Fibroblast of the aortic adventitia (primary cell): ENCODE measurements at regions not wholly inside any gene's neighbourhood (a gene's known extent, or its start where the extent isn't known, plus 50 kb on each side); places are given as distances from the start of the nearest gene placed in this dataset.
A peak's percentile ranks its signal among the peaks of the same experiment; 100 is the strongest.

Source experiments
- DNase-seq: peaks from one replicate; pipeline ENCODE4 v3.0.0-alpha.2; 2010; ENCODE audit warnings: low read depth
- H3K4me3 ChIP-seq: 2 replicates; pipeline ENCODE4 v1.5.1; 2011; ENCODE audit warnings: low read depth, mild to moderate bottlenecking, control low read depth, low read length, moderate library complexity
- TF ChIP-seq, protein P1 (sequence below): IDR thresholded peaks from 2 replicates; pipeline ENCODE4 v1.5.1; 2011; ENCODE audit warnings: mild to moderate bottlenecking, low read length, control low read depth, inconsistent platforms; ENCODE audit not compliant: insufficient read depth

DNA sequence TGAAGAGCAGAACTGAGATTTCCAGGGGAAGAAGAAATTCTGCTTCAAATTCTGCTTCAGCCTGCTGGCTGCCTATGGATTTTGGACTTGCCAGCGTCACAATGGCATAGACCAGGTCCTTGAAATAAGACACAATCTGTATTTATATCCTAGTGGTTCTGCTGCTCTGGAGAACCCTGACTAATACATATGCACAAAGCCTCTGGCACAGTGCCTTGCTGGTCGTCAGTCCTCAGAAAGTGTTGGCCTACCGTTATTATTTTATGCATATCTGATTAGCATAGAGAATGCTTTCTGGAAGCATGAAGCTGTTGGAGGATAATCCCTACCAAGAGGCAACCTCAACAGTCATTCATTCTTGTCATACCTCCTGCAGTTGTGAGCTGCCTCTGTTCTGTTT is 213.7 kb downstream of the B3GLCT start:
- H3K4me3 ChIP-seq: no peak overlapping the region

DNA sequence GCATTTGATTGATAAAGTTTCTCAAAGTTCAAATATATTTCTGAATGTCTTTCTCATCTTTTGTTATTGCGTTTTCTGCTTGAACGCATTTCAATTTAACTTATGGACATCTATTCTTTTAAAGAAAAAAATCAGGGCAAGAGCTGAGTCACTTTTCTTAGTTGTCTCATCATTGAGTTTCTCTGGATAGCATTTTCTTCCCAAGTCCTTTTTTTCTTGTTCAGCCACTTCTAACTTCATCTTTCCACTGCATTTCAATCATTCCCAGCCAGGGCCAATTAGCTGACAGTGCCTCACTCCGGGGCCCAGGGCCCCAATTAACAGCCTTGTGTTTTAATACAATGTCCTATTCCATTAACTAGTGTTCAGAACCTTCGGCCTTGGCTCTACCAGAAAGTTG is 216.3 kb downstream of the B3GLCT start:
- no peak for DNase-seq
- no peak overlapping the region for H3K4me3 ChIP-seq
- TF ChIP-seq, protein P1, sequence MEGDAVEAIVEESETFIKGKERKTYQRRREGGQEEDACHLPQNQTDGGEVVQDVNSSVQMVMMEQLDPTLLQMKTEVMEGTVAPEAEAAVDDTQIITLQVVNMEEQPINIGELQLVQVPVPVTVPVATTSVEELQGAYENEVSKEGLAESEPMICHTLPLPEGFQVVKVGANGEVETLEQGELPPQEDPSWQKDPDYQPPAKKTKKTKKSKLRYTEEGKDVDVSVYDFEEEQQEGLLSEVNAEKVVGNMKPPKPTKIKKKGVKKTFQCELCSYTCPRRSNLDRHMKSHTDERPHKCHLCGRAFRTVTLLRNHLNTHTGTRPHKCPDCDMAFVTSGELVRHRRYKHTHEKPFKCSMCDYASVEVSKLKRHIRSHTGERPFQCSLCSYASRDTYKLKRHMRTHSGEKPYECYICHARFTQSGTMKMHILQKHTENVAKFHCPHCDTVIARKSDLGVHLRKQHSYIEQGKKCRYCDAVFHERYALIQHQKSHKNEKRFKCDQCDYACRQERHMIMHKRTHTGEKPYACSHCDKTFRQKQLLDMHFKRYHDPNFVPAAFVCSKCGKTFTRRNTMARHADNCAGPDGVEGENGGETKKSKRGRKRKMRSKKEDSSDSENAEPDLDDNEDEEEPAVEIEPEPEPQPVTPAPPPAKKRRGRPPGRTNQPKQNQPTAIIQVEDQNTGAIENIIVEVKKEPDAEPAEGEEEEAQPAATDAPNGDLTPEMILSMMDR: no peak

More for the DNA sequence above, 213.7 kb downstream of the B3GLCT start:
- TF ChIP-seq, protein P1: no peak
- DNase-seq: no peak

DNA sequence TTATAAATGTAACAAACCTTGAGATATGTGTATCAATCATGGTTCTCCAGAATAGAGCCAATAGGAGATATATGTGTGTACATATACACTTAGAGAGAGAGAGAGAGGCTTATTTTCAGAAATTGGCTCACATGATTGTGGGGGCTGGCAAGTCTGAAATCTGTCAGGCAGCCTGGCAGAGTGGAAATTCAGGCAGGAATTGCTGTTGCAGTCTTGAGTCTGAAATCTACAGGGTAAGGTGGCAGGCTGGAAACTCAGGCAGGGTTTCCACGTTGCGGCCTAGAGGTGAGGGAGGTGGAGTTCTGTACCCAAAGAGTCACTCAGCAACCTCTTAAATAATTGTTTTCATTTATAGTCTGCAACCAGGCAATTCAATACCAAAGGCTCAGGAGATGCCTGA is 218.4 kb downstream of the B3GLCT start:
- H3K4me3 ChIP-seq: no peak overlapping the region
- no peak for DNase-seq
- TF ChIP-seq, protein P1: no peak

DNA sequence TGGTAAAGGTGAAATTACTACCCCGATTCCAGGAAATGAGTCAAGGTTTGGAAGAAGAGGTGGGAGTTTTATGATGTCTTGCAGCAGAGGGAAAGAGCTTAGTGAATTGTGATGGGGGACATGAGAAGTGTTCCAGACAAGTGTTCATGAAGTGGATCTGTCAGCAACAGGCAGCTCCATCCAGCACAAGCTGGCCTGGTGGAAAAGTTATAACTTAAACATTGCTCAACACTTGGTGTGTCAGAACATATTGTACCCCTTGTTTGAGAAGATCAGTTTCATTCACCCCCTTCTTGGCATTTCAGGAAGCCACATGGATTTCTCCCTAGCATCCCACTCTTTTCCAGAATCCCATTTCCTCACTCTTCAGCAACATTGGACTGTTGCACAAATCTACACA is 222.0 kb downstream of the B3GLCT start:
- H3K4me3 ChIP-seq: no peak overlapping the region
- TF ChIP-seq, protein P1: no peak
- DNase-seq: no peak

GRCh38 chr13:31424130-31424729 is 224.5 kb downstream of the B3GLCT start:
- no peak overlapping the region for H3K4me3 ChIP-seq
- DNase-seq: peak; percentile 82
- TF ChIP-seq, protein P1: peak; percentile 96

- no peak overlapping the region for H3K4me3 ChIP-seq
- no peak for DNase-seq
- TF ChIP-seq, protein P1: no peak
These were observed 226.6 kb downstream of the B3GLCT start for GRCh38 chr13:31426395-31426794.
